Dedifferentiated amniotic fluid mesenchymal stem cell (primary cell): ENCODE measurements at regions not wholly inside any gene's neighbourhood (a gene's known extent, or its start where the extent isn't known, plus 50 kb on each side); places are given as distances from the start of the nearest gene placed in this dataset.

Experiments used
- DNase-seq: peaks from one replicate; pipeline ENCODE4 v3.0.0-alpha.2; 2016; ENCODE audit errors: extremely low spot score

DNA sequence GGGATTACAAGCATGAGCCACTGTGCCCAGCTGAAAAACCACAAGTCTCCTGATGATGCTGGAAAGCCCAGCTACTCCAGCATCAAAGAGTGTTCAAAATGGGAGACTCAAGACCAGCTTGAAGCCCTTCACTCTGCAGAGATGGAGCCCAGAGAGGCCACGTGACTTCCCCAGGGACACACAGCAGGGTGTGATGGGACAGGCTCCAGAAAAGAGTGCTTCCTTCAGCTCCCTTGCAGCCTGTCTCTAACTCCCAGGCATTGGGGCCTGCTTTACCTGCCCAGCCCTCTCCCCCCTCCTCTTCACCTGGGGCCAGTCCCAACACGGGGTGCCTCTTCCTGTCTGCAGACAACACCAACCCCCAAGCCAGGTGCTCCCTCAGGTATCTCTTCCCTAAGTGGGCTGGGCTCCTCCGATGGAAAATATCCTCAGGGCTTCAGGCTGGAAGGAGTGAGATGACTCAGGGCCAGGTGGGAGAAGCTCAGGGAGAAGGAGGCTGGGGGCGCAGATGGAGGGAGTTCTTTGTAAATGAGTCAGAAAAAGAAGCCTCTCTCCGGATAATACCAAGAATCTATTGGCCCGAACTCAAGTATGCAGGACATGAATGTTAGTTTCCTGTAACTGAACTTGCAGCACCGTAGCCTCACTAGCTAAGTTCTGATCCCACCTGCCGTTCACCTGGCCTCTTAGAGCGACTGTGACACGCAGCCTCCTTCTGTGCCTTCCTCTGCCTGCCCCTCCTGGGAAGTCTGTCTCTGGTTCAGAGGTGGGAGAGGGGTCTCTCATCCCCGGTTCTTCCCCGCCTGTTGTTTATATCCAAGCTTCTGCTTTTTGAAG, 326.6 kb downstream of the MN1 start:
- peak; percentile 65 for DNase-seq

DNA sequence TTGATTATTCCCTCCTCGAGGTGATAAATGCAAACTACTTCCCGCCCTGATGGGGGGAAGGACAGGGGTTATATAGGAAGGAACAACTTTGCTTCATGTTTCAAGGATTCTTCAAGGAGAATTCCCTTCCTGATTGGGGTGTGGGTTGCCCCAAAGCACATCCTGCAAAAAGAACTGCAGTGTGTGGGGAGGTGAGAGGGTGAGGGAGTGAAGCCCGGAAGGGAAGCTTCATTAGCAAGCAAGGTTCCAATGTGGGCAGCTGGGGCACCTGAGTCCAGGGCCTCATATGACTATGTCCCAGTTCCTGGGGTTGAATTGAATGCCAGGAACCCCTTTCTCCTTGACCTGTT, 326.0 kb downstream of the MN1 start:
- no peak for DNase-seq

DNA sequence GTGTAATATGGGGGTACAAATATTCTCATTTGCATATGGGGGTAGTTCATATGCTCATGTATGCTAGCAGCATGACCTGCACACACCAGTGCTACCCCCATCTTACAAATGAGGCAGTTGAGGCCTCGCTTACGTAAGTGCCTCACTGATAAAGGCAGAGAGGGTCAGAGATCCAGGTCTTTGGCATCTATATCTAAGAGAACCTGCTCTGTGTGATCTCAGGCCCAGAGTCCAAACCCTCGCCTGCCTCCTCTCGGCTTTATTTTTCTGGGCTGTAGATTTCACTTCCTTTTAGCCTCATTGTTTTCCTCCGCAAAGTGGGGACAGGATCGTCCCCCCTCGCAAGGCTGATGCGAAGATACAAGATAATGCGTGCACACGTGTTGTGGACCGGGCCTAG, 325.2 kb downstream of the MN1 start:
- DNase-seq = no peak

DNA sequence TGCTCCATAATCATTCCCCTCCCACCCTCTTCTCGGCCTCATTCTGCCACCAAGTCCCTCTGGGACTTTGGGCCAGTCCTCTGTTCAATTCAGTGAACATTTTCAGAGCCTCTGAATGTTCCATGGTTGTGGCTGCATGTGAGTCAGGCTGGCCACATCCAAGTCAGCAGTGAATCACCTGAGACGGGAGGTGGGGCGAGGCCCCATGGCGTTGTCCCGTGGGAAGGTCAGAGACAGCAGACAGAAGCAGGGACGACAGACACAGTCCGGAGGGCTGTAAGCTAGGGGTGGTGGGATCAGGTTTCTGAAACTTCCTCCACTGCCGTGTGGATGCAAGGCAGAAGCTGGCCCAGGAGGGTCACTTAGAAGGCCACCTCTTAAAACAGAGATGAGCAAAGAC, 324.8 kb downstream of the MN1 start:
- DNase-seq = no peak

DNA sequence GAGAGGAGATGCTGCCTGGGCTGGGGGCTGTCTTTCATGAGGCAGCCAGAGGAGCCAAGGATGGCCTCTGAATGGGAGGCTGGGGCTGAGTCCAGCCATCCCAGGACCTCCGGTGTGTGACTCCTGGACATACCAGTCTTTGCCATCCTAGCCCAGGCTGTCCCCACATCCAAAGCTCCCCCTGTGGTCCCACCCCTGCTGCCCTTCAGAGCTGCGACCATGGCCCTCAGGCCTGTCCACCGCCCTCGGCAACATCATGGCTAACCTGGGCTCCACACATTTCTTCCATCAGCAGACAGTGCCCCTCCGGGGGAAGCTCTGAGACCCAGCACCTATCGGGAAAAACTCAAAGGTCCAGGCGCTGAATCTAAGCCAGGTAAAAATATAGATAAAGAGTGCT, 324.4 kb downstream of the MN1 start:
- no peak for DNase-seq

DNA sequence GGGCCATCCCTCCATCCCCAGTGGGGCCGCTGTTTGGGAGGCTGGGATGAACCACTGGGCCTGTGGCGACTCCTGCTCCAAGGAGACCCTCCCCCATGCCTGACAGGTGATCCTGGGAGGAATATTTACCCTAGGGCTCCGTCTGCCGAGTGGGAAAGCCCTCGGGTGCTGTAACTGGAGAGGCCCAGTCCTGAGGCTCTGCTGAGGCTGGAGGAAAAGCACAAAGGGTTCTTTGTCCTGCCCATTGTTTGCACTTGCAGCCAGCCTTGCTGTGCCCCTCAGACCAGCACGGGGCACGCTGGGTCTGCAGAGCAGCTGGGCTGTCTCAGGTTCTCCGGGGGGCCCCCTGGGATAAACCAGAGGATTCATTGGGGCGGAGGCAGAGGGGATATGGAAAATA, 321.1 kb downstream of the MN1 start:
- no peak for DNase-seq

DNA sequence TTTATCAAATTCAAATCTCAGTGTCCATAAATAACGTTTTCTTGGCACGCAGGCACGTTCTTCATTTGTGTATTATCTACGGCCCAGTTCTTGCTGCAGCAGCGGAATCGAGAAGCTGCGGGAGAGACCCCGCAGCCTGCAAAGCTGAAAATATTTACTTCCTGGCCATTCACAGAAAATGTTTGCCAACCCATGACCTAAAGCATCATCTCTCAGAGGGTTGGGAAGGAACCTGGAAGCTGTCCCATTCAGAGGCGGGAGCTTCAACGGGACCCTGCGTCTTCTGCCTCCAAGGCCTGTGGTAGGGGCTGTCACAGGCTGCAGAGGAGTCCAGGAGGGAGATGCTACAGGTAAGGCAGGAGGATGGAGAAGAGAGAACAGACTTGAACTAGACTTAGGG, 319.2 kb downstream of the MN1 start:
- DNase-seq = no peak

DNA sequence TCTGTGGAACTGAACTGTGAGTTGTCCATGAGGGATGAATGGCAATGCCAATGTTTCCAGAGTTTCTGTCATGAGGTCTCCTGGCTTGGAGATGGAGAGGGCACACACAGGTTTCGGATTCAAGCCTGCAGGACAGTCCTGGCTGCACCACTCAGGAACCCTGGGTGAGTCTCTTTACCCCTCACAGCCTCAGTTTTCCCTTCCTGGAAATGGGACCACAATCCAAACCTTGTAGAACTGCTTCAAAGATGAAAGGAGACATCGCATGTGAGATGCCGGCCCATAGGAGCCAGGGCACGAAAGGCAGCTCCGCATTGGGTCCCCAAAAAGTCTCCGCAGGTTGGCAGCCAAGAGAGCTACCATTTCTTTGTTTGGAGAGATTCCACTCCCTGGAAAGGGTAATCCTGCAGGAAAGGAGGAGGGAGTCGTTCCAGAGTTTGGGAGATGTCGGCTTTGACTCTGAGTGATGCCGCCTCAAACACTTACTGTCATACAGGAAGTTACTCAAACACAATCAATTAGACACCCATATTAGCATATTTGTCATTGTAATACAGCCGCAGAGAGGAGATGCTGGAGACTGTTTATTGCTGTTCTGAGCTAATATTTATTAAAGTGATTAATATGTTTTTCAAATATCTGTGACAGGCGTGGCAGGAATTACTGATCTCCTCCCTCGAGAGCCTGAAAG, 318.3 kb downstream of the MN1 start:
- no peak for DNase-seq

DNA sequence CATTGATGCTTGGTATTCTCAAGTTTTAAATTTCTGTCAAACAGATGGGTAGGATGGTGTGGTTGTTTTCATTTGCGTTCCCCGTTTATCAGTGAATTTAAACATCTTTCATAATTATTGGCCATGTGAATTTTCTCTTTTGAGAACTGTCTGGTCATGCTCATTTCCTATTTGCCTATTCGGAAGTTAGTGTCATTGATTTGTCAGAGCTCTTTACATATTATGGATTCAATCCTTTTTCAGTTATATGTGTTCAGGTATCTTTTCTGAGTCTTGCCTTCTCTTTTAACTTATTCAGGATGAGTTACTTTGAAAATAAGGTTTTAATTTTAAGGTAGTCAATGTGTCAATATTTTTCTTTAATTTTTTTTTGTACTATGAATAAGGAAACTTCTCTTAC, 315.7 kb downstream of the MN1 start:
- no peak for DNase-seq

DNA sequence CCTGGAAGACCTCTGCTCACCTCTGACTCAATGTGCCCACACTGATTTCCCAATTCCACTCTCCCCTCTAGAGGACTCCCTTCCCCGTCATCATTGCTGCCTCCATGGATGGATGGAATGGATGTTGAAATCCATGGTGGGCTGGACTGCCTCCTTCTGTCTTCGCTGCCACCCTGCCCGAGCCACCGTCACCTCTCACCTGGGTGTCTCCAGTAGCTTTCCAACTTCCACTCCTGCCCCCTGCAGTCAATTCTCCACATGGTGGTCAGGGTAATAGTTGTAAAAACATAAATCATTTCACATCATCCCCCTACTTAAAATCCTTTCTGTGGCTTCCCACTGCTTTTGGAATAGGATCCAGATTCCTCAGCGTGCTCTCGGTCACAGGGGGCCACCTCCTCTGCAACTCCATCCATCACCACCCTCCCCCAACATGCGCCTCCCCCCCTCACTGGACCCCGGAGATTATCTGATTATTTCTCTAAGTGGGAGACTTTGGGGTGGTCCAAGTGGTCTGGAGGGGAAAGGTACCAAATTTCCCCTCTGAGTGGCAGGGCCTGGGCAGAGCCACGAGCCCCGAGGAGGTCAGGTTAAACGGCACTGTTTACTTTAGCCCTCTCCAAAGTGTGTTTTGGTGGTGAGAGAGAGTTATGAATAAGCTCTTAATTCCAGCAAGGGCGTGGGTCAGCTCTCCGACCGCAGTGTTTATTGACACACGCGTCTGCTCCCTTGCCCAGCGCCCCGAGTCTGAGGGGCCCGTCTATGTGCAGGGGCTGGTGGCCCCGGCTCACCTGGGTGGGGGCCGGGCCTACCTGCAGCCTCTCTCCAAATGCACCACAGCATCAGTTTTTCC, 313.7 kb downstream of the MN1 start:
- peak; percentile 29 for DNase-seq

DNA sequence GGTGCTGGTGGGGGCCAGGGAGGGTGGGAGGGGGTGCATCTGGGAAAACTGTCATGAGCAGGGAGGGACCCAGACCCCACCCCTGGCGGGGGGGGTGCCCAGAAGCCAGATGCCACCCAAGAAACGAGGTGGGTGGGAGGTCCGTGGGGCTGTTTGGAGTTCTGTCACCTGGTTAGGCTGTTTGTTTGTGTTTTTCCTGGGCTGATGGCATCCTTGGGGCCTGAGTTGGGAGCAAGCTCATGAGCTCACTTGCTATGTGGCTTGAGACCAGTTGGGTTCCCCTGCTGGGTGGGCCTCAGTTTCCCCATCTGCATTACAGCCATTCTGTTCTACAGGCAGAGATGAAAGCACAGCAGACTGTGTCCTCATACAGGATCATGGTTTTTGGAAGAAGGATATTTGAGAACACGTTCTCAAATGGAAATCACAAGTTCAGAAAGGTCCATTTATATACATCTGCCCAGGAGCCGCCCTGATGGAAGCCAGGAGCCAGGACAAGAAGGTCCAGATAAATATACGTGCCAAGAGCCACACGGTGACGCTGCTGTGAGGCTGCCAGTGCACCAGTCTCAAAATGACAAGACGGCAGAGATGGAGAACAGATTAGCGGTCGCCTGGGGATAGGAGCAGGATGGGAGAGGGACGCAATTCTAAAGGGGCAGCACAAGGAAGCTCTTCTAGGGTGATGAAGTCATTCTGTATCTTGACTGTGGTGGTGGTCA, 312.9 kb downstream of the MN1 start:
- no peak for DNase-seq

DNA sequence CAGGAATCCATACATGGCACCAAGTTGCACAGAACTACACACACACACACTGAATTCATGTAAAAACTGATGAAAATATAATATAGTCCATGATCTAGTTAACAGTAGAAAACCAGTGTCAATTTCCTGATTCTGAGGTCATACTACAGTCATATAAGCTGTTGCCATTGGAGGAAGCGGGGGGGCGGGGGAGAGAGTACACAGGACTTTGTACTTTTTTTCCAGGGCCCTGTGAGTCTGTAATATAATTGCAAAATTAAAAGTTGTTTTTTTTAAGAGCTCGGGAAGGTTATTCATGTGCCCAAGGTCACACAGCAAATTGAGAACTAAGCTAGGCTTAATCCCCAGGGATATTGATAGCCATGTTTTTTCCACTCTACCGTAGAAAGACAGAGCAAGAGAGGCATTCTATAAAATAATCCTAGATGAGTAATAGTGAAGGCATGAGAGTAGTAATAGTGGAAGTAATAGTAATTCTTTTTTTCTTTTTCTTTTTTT, 312.3 kb downstream of the MN1 start:
- DNase-seq = peak; percentile 46

DNA sequence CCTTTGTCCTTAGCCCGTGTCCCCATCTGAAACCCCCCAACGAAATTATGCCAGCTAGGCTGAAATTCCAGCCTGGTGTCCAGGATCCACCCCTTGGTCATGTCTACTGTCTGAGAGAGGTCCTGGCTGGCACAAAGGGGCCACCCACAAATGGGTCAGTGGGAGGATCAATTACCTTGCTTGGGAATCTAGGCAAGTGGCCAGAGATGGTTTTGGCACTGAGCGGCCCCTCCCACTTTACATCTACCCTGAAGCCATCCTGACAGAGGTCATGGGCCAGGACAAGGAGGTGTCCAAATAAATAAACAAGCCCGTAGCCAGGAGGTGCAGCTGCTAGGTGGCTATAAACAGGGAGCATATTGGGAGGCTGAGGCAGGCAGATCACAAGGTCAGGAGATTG, 311.5 kb downstream of the MN1 start:
- no peak for DNase-seq

DNA sequence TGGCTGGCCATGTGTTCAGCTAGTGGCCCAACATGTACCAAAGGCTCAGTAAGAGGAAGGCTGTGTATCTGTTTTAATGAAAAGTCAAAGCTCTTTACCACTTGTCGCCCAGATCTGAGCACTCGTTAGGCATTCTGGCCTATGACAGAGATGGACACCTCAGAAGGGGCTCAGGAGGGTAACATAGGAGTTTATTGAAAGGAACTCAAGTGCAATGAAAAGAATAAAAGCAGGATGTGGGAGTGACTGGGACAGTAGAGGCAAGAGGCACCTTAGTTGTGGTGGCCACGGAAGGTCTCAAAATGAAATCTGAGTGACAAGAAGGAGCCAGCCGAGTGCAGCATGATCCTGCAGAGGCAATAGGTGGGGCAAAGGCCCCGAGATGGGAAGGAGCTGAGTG, 309.7 kb downstream of the MN1 start:
- no peak for DNase-seq

DNA sequence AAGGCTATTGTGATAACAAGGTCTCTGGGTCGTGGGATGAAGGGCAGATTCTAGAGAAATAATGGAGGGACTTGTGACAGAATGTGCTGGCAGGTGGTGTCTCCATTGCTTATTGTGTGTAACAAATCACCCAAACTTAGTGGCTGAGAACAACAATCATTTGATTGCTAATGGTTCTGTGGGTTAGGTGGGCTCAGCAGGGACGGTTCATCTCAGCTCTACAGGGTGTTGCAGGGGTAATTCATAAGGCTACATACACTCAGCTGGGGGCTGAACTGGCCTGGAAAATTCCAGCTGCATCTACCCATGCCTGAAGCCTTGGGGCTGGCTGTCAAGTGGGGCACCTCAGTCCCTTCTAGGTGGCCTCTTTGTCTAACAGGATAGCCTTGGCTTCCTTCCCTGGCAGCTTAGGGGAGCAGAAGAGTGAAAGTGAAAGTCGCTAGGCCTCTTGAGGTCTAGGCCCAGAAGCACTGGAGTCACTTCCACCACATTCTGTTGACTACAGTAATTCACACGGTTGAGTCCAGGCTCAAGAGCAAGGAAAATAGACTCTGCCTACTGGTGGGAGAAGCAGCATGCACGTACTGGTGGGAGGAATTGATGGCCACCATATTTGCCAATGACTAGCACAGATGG, 308.9 kb downstream of the MN1 start:
- no peak for DNase-seq

DNA sequence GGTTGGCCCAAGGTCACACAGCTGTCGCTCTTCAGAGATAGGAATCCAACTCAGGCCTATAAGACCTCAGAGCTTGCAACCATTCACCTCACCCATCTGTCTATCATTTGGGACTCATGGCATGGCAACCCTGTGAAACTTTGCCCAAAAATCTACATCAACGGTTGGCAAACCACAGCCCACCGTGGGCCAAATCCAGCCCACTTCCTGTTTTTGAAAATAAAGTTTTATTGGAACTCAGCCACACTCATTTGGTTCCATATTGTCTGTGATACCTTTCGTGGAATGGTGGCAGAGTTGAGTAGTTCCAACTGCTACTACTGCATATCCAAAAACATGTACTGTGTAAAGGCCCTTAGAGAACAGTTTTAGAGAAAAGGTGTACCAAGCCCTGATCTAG, 307.8 kb downstream of the MN1 start:
- no peak for DNase-seq

DNA sequence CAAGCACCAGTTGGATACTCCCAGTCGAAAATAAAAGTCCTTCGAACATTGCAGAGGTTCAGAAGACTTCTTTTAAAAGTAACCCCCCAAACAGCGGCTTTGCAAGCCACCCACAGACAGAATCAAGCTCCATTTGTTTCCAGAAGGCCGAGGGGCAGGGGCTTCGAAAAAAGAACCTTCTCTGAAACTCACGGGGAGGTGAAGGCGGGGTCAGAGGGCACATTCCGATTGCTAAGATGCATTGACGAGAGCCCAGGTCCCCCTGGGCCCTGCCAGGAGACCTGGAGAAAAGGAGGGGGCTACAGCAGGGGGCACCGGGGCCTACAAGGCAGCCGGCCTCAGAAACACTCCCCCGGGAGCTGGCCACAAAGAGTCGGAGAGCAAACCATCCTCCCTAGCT, 306.8 kb downstream of the MN1 start:
- DNase-seq = no peak

DNA sequence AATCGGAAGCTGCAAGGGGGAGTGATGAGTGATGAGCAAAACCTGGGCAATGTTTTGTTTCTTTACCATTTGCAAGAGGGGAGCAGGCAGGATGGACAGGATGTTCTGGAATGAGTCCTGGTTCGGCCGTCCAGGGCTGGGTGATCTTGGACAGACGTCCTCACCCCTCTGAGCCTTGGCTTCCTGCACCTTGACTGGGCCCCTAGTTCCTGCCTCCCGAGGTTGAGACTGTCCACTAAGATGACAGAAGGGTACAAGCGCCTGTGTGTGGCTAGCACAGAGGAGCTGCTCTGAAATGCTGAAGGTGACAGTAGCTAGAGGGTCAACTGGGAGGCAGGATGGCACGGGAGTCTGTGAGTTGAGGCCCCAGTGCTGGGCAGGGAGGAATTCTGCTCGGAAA, 306.2 kb downstream of the MN1 start:
- DNase-seq = no peak

DNA sequence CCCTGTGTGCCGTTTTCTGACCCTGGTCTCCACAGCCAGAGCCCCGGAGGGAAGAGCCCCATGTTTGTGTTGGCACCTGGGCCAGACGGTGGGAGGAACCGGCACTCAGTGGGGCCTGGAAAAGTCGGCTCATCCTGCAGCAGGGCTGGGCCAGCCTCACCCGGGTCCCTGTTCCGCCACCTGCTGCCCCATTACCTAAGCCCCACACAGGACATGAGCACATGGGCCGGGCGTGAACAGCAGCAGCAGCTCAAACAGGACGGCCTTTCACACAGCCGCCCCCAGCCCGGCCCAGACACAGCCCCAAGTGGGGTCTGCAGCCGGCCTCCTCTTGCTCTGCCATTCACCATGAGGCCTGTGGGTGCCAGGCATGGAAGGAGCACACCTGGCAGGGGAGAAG, 302.4 kb downstream of the MN1 start:
- no peak for DNase-seq

DNA sequence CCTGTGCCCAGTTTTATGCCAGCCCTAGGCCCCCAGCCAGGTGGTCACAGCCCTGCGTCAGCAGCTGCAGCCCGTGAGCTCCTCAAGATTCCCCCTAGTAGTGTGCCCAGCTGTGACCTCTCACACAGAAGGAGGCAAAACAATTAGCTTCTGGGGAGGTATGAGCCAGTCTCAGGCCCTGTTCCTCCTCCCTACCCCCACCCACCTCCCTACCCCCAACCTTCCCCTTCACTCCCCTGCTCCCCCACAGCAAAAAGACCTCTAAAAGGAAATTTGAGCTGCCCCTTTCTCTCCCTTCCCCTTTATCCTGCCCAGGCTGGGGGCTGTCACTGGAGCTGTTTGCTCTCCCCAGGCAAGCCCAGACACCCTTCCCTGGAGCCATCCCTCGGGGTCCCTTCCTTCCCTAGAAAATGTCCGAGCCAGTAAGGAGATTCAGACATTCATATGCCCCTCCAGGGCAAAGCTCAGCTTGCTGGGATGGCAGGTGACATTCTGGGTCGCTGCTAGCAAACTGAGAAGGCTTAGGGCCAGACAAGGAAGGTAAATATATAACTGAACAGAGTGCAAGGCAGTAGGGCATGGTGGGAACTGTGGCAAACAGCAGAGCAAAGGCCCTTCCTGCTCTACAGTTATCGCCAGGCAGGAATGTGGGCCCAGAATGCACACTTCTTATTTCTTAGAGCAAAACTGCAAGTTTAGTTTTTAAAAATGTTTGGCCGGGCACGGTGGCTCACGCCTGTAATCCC, 300.2 kb downstream of the MN1 start:
- DNase-seq = no peak

DNA sequence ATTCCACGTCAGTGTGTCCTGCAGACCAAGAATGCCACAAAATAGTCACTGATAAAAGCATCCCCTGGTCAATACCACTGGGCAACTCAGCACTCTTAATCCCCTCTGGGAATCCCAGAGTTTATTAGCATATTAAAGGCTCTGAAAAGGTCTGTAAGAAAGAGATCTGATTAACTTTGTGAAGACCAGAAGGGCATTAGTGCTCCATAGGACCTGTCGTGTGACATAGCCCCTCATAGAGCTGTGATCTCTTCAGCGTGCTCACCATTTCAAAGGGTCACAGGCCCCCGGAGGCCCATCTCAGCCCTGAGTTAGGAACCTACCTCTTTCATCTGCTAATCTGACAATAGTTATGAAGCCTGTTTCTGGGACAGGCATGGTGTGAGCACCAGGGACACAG, 299.2 kb downstream of the MN1 start:
- DNase-seq = no peak
